ENCODE measurements at regions not wholly inside any gene's neighbourhood (a gene's known extent, or its start where the extent isn't known, plus 50 kb on each side); places are given as distances from the start of the nearest gene placed in this dataset.

GRCh38 chr11:23496340-23496739, 636.1 kb upstream of the CCDC179 start:
- DNase-seq: no peak
- Histone ChIP-seq H3K4me3 (ENCODE audit: low read depth, low read length) (no peak overlapping the region), H3K27me3 (no peaks in the 10 kb centered on the region), H3K36me3 (no peaks in the 10 kb centered on the region), H3K4me1 (no peaks in the 10 kb centered on the region), H3K9me3 (no peaks in the 10 kb centered on the region)
- TF ChIP-seq, protein P1, sequence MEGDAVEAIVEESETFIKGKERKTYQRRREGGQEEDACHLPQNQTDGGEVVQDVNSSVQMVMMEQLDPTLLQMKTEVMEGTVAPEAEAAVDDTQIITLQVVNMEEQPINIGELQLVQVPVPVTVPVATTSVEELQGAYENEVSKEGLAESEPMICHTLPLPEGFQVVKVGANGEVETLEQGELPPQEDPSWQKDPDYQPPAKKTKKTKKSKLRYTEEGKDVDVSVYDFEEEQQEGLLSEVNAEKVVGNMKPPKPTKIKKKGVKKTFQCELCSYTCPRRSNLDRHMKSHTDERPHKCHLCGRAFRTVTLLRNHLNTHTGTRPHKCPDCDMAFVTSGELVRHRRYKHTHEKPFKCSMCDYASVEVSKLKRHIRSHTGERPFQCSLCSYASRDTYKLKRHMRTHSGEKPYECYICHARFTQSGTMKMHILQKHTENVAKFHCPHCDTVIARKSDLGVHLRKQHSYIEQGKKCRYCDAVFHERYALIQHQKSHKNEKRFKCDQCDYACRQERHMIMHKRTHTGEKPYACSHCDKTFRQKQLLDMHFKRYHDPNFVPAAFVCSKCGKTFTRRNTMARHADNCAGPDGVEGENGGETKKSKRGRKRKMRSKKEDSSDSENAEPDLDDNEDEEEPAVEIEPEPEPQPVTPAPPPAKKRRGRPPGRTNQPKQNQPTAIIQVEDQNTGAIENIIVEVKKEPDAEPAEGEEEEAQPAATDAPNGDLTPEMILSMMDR (IDR thresholded peaks at IDR 0.05; ENCODE audit: low read depth, low read length): no peak

DNA sequence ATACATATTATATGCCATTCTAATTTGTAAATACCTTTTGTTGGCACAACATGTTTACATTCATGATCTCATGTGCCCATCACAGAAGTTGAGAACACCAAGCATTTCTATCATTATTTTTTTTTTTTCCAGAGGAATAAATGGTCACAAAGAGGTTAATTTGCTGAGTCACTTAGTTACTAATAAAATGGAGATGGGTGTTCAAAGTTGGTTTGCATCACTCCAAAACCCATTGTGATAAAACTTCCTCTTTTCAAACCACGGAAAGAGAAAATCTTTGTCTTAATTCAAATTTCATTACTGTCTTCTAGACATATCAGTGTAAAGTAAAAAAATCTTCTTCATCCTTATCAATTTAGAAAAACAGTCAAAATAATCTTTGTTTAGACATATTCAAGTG, 636.8 kb upstream of the CCDC179 start:
- Histone ChIP-seq H3K27me3 (no peaks in the 10 kb centered on the region), H3K4me1 (no peaks in the 10 kb centered on the region), H3K36me3 (no peaks in the 10 kb centered on the region), H3K4me3 (ENCODE audit: low read depth, low read length) (no peak overlapping the region), H3K9me3 (no peaks in the 10 kb centered on the region)
- DNase-seq: no peak
- TF ChIP-seq, protein P1 (IDR thresholded peaks at IDR 0.05; ENCODE audit: low read depth, low read length): no peak

DNA sequence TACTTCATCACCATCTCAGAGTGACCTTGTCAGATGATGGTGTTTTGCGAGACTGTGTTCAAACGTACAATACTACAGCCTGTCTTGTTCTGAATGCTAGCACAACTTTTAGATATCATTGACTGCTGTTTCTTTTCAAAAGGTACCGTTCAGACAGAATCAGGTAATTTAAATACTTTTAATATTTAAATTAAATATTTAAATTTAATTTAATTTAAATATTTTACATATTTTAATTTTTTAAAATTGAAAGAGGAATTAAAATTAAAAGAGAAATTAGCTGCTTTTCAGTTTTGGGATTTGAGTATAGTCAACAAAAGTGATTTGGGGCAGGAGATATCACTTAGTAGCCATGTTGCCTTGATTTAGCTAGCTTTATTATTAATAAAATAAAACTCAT, 642.1 kb upstream of the CCDC179 start:
- DNase-seq: no peak
- H3K27me3 ChIP-seq: no peaks in the 10 kb centered on the region

DNA sequence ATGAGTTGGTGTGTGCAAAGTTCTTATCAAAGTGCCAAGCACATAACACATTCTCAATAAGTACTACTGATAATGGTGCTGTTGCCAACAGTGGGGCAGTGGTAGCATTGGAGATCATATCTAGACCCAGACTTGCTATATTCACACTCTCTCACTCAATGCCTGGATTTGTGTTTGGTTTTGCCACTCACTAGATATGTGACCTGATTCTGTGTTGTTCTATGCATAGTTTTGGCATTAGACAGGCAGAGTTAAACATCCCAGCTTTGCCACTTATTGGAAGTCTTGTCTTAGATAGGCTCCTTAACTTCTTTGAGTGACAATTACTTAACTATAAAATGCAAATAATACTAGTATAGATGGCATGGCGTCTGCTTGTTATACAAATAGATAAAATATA, 642.6 kb upstream of the CCDC179 start:
- H3K4me3 ChIP-seq (ENCODE audit: low read depth, low read length): no peak overlapping the region
- DNase-seq: no peak
- TF ChIP-seq, protein P1 (IDR thresholded peaks at IDR 0.05; ENCODE audit: low read depth, low read length): no peak
- no peaks in the 10 kb centered on the region for H3K27me3 ChIP-seq
- no peaks in the 10 kb centered on the region for H3K36me3 ChIP-seq
- no peaks in the 10 kb centered on the region for H3K4me1 ChIP-seq
- no peaks in the 10 kb centered on the region for H3K9me3 ChIP-seq

More for the DNA sequence above, 642.1 kb upstream of the CCDC179 start:
- no peaks in the 10 kb centered on the region for H3K9me3 ChIP-seq
- TF ChIP-seq, protein P1 (IDR thresholded peaks at IDR 0.05; ENCODE audit: low read depth, low read length): no peak
- H3K36me3 ChIP-seq: no peaks in the 10 kb centered on the region
- no peaks in the 10 kb centered on the region for H3K4me1 ChIP-seq
- no peak overlapping the region for H3K4me3 ChIP-seq (ENCODE audit: low read depth, low read length)

- Histone ChIP-seq H3K4me3 (ENCODE audit: low read depth, low read length) (no peak overlapping the region), H3K27me3 (no peaks in the 10 kb centered on the region), H3K36me3 (no peaks in the 10 kb centered on the region), H3K4me1 (no peaks in the 10 kb centered on the region), H3K9me3 (no peaks in the 10 kb centered on the region)
- TF ChIP-seq, protein P1 (IDR thresholded peaks at IDR 0.05; ENCODE audit: low read depth, low read length): no peak
- DNase-seq: no peak
Observed at GRCh38 chr11:23509023-23509422, 648.7 kb upstream of the CCDC179 start.

- H3K4me3 ChIP-seq (ENCODE audit: low read depth, low read length): no peak overlapping the region
- H3K4me1 ChIP-seq: no peaks in the 10 kb centered on the region
- H3K36me3 ChIP-seq: no peaks in the 10 kb centered on the region
- H3K9me3 ChIP-seq: no peaks in the 10 kb centered on the region
- H3K27me3 ChIP-seq: no peaks in the 10 kb centered on the region
- TF ChIP-seq, protein P1 (IDR thresholded peaks at IDR 0.05; ENCODE audit: low read depth, low read length): no peak
- no peak for DNase-seq
Observed at GRCh38 chr11:23509821-23510220, 649.5 kb upstream of the CCDC179 start.
